Kasumi-1 (cell line): ENCODE measurements at regions not wholly inside any gene's neighbourhood (a gene's known extent, or its start where the extent isn't known, plus 50 kb on each side); places are given as distances from the start of the nearest gene placed in this dataset.

ENCODE experiments used
- DNase-seq, 2 experiments: peaks; one replicate each; lab custom pipeline; 2025; lab: John Stamatoyannopoulos, UW

GRCh38 chr1:190540366-190540765 is 62.7 kb upstream of the BRINP3 start:
- no peak for DNase-seq

- DNase-seq = no peak
These were observed 74.0 kb upstream of the BRINP3 start for GRCh38 chr1:190551638-190552037.

GRCh38 chr1:190560161-190560681 is 82.6 kb upstream of the BRINP3 start:
- DNase-seq = no peak

- DNase-seq = no peak
These were observed 85.6 kb upstream of the BRINP3 start for GRCh38 chr1:190563230-190563629.

GRCh38 chr1:190564117-190564516 is 86.5 kb upstream of the BRINP3 start:
- no peak for DNase-seq

- no peak for DNase-seq
These were observed 100.4 kb upstream of the BRINP3 start for GRCh38 chr1:190578017-190578416.

GRCh38 chr1:190578526-190578925 is 100.9 kb upstream of the BRINP3 start:
- DNase-seq = no peak

GRCh38 chr1:190579552-190580193 is 102.0 kb upstream of the BRINP3 start:
- DNase-seq = no peak

GRCh38 chr1:190583862-190584261 is 106.2 kb upstream of the BRINP3 start:
- DNase-seq = no peak

- no peak for DNase-seq
These were observed 110.8 kb upstream of the BRINP3 start for GRCh38 chr1:190588424-190588823.

- DNase-seq = no peak
These were observed 117.8 kb upstream of the BRINP3 start for GRCh38 chr1:190595438-190595837.

- no peak for DNase-seq
These were observed 119.6 kb upstream of the BRINP3 start for GRCh38 chr1:190597294-190597693.

- no peak for DNase-seq
These were observed 122.0 kb upstream of the BRINP3 start for GRCh38 chr1:190599670-190600069.

- DNase-seq = no peak
These were observed 124.7 kb upstream of the BRINP3 start for GRCh38 chr1:190602325-190602724.

- DNase-seq = no peak
These were observed 130.6 kb upstream of the BRINP3 start for GRCh38 chr1:190608282-190608681.

GRCh38 chr1:190615818-190616217 is 138.2 kb upstream of the BRINP3 start:
- DNase-seq = no peak

- no peak for DNase-seq
These were observed 138.6 kb upstream of the BRINP3 start for GRCh38 chr1:190616235-190616634.

- no peak for DNase-seq
These were observed 142.1 kb upstream of the BRINP3 start for GRCh38 chr1:190619724-190620123.

GRCh38 chr1:190633488-190633887 is 155.8 kb upstream of the BRINP3 start:
- DNase-seq = no peak

- DNase-seq = no peak
These were observed 156.5 kb upstream of the BRINP3 start for GRCh38 chr1:190634134-190634533.

- DNase-seq = no peak
These were observed 171.9 kb upstream of the BRINP3 start for GRCh38 chr1:190649553-190649952.

GRCh38 chr1:190658907-190659306 is 181.2 kb upstream of the BRINP3 start:
- no peak for DNase-seq

GRCh38 chr1:190663962-190664361 is 186.3 kb upstream of the BRINP3 start:
- no peak for DNase-seq

GRCh38 chr1:190665045-190665444 is 187.4 kb upstream of the BRINP3 start:
- DNase-seq = no peak
